Stimulated activated CD4-positive, alpha-beta T cell treated with anti-CD3 and anti-CD28 coated beads, Interleukin-15, amount 100 ng/mL, for 48 hours (primary cell): ENCODE measurements at regions not wholly inside any gene's neighbourhood (a gene's known extent, or its start where the extent isn't known, plus 50 kb on each side); places are given as distances from the start of the nearest gene placed in this dataset.
"Not testable (repeated sequence)": the region's sequence is repeated elsewhere in the genome, so short reads cannot be mapped to it uniquely, and the experiment has no call there.

ENCODE experiments used
- DNase-seq, 2 donors: peaks; one replicate each; pipeline ENCODE4 v3.0.0-alpha.2; 2020; ENCODE audit warnings: low read depth in 2 of 2

- DNase-seq: no peak
These were observed 229.2 kb upstream of the HSF2 start for GRCh38 chr6:122170274-122170673.

- DNase-seq: no peak
These were observed 220.5 kb upstream of the HSF2 start for GRCh38 chr6:122178988-122179387.

GRCh38 chr6:122180132-122180531 is 219.3 kb upstream of the HSF2 start:
- no peak for DNase-seq

- DNase-seq: no peak
These were observed 217.4 kb upstream of the HSF2 start for GRCh38 chr6:122182061-122182460.

GRCh38 chr6:122184401-122184827 is 215.0 kb upstream of the HSF2 start:
- no peak for DNase-seq

- DNase-seq: not testable (repeated sequence)
These were observed 214.0 kb upstream of the HSF2 start for GRCh38 chr6:122185458-122185857.

- DNase-seq: no peak
These were observed 212.3 kb upstream of the HSF2 start for GRCh38 chr6:122187186-122187585.

GRCh38 chr6:122198922-122199321 is 200.5 kb upstream of the HSF2 start:
- DNase-seq: no peak

- no peak for DNase-seq
These were observed 199.0 kb upstream of the HSF2 start for GRCh38 chr6:122200440-122200839.

GRCh38 chr6:122202576-122203137 is 196.8 kb upstream of the HSF2 start:
- no peak for DNase-seq

GRCh38 chr6:122207061-122207460 is 192.4 kb upstream of the HSF2 start:
- no peak for DNase-seq

GRCh38 chr6:122207794-122208193 is 191.7 kb upstream of the HSF2 start:
- no peak for DNase-seq

GRCh38 chr6:122214605-122215318 is 184.7 kb upstream of the HSF2 start:
- no peak for DNase-seq

GRCh38 chr6:122220254-122220653 is 179.2 kb upstream of the HSF2 start:
- no peak for DNase-seq

GRCh38 chr6:122222761-122223160 is 176.7 kb upstream of the HSF2 start:
- no peak for DNase-seq

GRCh38 chr6:122223251-122223650 is 176.2 kb upstream of the HSF2 start:
- no peak for DNase-seq

GRCh38 chr6:122238861-122239260 is 160.6 kb upstream of the HSF2 start:
- DNase-seq: no peak

- no peak for DNase-seq
These were observed 152.4 kb upstream of the HSF2 start for GRCh38 chr6:122246906-122247658.

- DNase-seq: no peak
These were observed 151.3 kb upstream of the HSF2 start for GRCh38 chr6:122248001-122248669.

- DNase-seq: no peak
These were observed 150.6 kb upstream of the HSF2 start for GRCh38 chr6:122248844-122249243.

- DNase-seq: no peak
These were observed 140.6 kb upstream of the HSF2 start for GRCh38 chr6:122258839-122259238.

GRCh38 chr6:122264557-122264956 is 134.9 kb upstream of the HSF2 start:
- no peak for DNase-seq
